HCT116 (cell line): ENCODE measurements at regions not wholly inside any gene's neighbourhood (a gene's known extent, or its start where the extent isn't known, plus 50 kb on each side); places are given as distances from the start of the nearest gene placed in this dataset.

Source experiments
- ATAC-seq: fragments of 200-7000 bp; cut with Tn5 transposase; 2 replicates; pipeline ENCODE4 v1.9.1; 2020; ENCODE audit warnings: mild to moderate bottlenecking, moderate library complexity
- BruUV-seq: library from RNA; stranded (reverse); fragments of 400-500 nt; replicated peaks from 2 replicates; lab custom pipeline; 2021; lab: Mats Ljungman, UMichigan
- CTCF ChIA-PET: fragments of 300-600 bp; sonication (Branson Sonifier 250); formaldehyde crosslinking; loops from one replicate; lab custom pipeline; 2021; ENCODE audit warnings: antibody characterized with exemption; lab: Charles Lee
- POLR2A ChIA-PET: fragments of 300-600, 350-600 bp; sonication (Branson Sonifier 250); formaldehyde crosslinking; loops from one replicate; lab custom pipeline; 2021; ENCODE audit warnings: antibody characterized with exemption; lab: Charles Lee
- RAD21 ChIA-PET, 2 experiments: fragments of 300-600 bp; sonication (Branson Sonifier 250); formaldehyde crosslinking; loops; one replicate each; lab custom pipeline; 2023; ENCODE audit warnings: low total read pairs in 2 of 2; ENCODE audit not compliant: uncharacterized antibody in 2 of 2, unreplicated experiment in 2 of 2, low non-redundant PET in 1 of 2; lab: Charles Lee
- DNase-seq: peaks from one replicate; pipeline ENCODE4 v3.0.0-alpha.2; 2010; ENCODE audit warnings: low read depth, low spot score
- H2AFZ ChIP-seq: fragments of 200-600 bp; shearing (Covaris generic), sonication (generic); 2 replicates; pipeline ENCODE4 v1.6.1; 2017; ENCODE audit warnings: low read depth, mixed run types, mixed read lengths, antibody characterized with exemption, low read length; ENCODE audit not compliant: poor library complexity, severe bottlenecking
- H3K27ac ChIP-seq: 2 replicates; pipeline ENCODE4 v1.5.1; 2012; ENCODE audit warnings: low read depth, low read length
- H3K27me3 ChIP-seq: fragments of 200-600 bp; sonication (generic); 2 replicates; pipeline ENCODE4 v1.6.1; 2016; ENCODE audit warnings: mixed run types, low read length, mixed read lengths; ENCODE audit not compliant: insufficient read depth
- H3K36me3 ChIP-seq, 2 experiments: fragments of 200-500 bp in 1 of 2; fragments of 200-600 bp in 1 of 2; sonication (Bioruptor generic) in 1 of 2; sonication (generic) in 1 of 2; 2 replicates each; pipeline versions ENCODE4 v1.5.1 to v1.6.1; 2014 to 2016; ENCODE audit warnings: low read length in 2 of 2, inconsistent platforms in 1 of 2, mixed read lengths in 1 of 2, mixed run types in 1 of 2; ENCODE audit not compliant: insufficient read depth in 2 of 2, control insufficient read depth in 1 of 2
- H3K4me1 ChIP-seq, 2 experiments: fragments of 200-600 bp in 1 of 2; sonication (generic) in 1 of 2; 2 replicates each; pipeline versions ENCODE4 v1.5.1 to v1.6.1; 2012 to 2017; ENCODE audit warnings: low read length in 2 of 2, inconsistent platforms in 1 of 2, mild to moderate bottlenecking in 1 of 2, mixed read lengths in 1 of 2, mixed run types in 1 of 2, moderate library complexity in 1 of 2; ENCODE audit not compliant: insufficient read depth in 2 of 2, control insufficient read depth in 1 of 2
- H3K4me2 ChIP-seq: fragments of 200-600 bp; sonication (generic); 2 replicates; pipeline ENCODE4 v1.6.1; 2017; ENCODE audit warnings: mixed run types, low read length, mixed read lengths
- H3K4me3 ChIP-seq, 2 experiments: fragments of 200-600 bp in 1 of 2; sonication (generic) in 1 of 2; replicated peaks in 1 of 2; 2 replicates each; pipeline ENCODE4 v1.5.1; 2011 to 2016; ENCODE audit warnings: low read length in 2 of 2, control low read depth in 1 of 2, low read depth in 1 of 2, mild to moderate bottlenecking in 1 of 2, mixed read lengths in 1 of 2, mixed run types in 1 of 2
- H3K79me2 ChIP-seq: fragments of 200-600 bp; sonication (generic); 2 replicates; pipeline ENCODE4 v1.6.1; 2017; ENCODE audit warnings: mild to moderate bottlenecking, mixed run types, low read length, moderate library complexity, mixed read lengths; ENCODE audit not compliant: insufficient read depth
- H3K9ac ChIP-seq: fragments of 200-600 bp; sonication (generic); 2 replicates; pipeline ENCODE4 v1.6.1; 2016; ENCODE audit warnings: low read length, mixed read lengths
- H3K9me2 ChIP-seq: fragments of 200-600 bp; sonication (generic), shearing (Covaris generic); 2 replicates; pipeline ENCODE4 v1.6.1; 2017; ENCODE audit warnings: mixed run types, mild to moderate bottlenecking, moderate library complexity; ENCODE audit not compliant: insufficient read depth
- H3K9me3 ChIP-seq, 2 experiments: fragments of 200-500 bp in 1 of 2; fragments of 200-600 bp in 1 of 2; sonication (Bioruptor generic) in 1 of 2; sonication (generic) in 1 of 2; 2 replicates each; pipeline ENCODE4 v1.6.1; 2014 to 2017; ENCODE audit warnings: low read length in 2 of 2, mixed read lengths in 2 of 2, inconsistent platforms in 1 of 2, low read depth in 1 of 2, mild to moderate bottlenecking in 1 of 2, mixed run types in 1 of 2, moderate library complexity in 1 of 2; ENCODE audit not compliant: control insufficient read depth in 1 of 2, insufficient read depth in 1 of 2
- H4K20me1 ChIP-seq: fragments of 200-600 bp; sonication (generic), shearing (Covaris generic); 2 replicates; pipeline ENCODE4 v1.6.1; 2017; ENCODE audit warnings: mixed run types, mild to moderate bottlenecking, moderate library complexity; ENCODE audit not compliant: insufficient read depth
- ATF3 ChIP-seq: IDR thresholded peaks from 2 replicates; pipeline ENCODE4 v1.6.1; 2012
- CEBPB ChIP-seq: IDR thresholded peaks from 2 replicates; pipeline ENCODE4 v1.6.1; 2012; ENCODE audit warnings: low read depth
- EGR1 ChIP-seq: IDR thresholded peaks from 2 replicates; pipeline ENCODE4 v1.6.1; 2012; ENCODE audit warnings: low read depth
- EZH2 ChIP-seq: fragments of 200-600 bp; sonication (generic); IDR thresholded peaks from 2 replicates; pipeline ENCODE4 v1.6.1; 2017; ENCODE audit warnings: antibody characterized with exemption, mixed run types
- EZH2phosphoT487 ChIP-seq: fragments of 200-600 bp; IDR thresholded peaks from 2 replicates; pipeline ENCODE4 v1.6.1; 2018; ENCODE audit warnings: antibody characterized with exemption, borderline replicate concordance
- JUND ChIP-seq: IDR thresholded peaks from 2 replicates; pipeline ENCODE4 v1.6.1; 2012
- POLR2A ChIP-seq: IDR thresholded peaks from 2 replicates; pipeline ENCODE4 v1.7.0; 2011; ENCODE audit warnings: borderline replicate concordance; ENCODE audit not compliant: insufficient read depth, insufficient read length; ENCODE audit errors: extremely low read depth
- POLR2AphosphoS5 ChIP-seq: IDR thresholded peaks from 2 replicates; pipeline ENCODE4 v1.6.1; 2011; ENCODE audit warnings: mild to moderate bottlenecking, low read depth, low read length, moderate library complexity
- RAD21 ChIP-seq: IDR thresholded peaks from 2 replicates; pipeline ENCODE4 v1.6.1; 2012; ENCODE audit warnings: low read depth, mild to moderate bottlenecking
- SIN3A ChIP-seq: IDR thresholded peaks from 2 replicates; pipeline ENCODE4 v1.6.1; 2012; ENCODE audit warnings: low read depth
- SP1 ChIP-seq: IDR thresholded peaks from 2 replicates; pipeline ENCODE4 v1.6.1; 2012; ENCODE audit warnings: low read depth
- SRF ChIP-seq: IDR thresholded peaks from 2 replicates; pipeline ENCODE4 v1.6.1; 2012; ENCODE audit warnings: low read depth
- TCF7L2 ChIP-seq: IDR thresholded peaks from 2 replicates; pipeline ENCODE4 v1.7.0; 2011; ENCODE audit warnings: borderline replicate concordance, inconsistent platforms; ENCODE audit not compliant: insufficient read depth, insufficient read length; ENCODE audit errors: extremely low read depth
- YY1 ChIP-seq: IDR thresholded peaks from 2 replicates; pipeline ENCODE4 v1.6.1; 2011; ENCODE audit warnings: low read length, low read depth, moderate library complexity, mild to moderate bottlenecking; ENCODE audit not compliant: insufficient replicate concordance; ENCODE audit errors: extremely low read depth
- ZFX ChIP-seq: fragments of 450-650 bp; IDR thresholded peaks from 2 replicates; pipeline ENCODE4 v1.6.1; 2017
- ZNF274 ChIP-seq: fragments of 200-500 bp; sonication (Bioruptor generic); IDR thresholded peaks from 2 replicates; pipeline ENCODE4 v1.6.1; 2014; ENCODE audit warnings: mild to moderate bottlenecking, low read depth, low read length, inconsistent platforms
- intact Hi-C: fragments of 100-400 bp; cut with micrococcal nuclease; formaldehyde crosslinking; loops from 2 replicates; pipeline ENCODE4 v1.10.0; 2022
- TF ChIP-seq, protein P1 (sequence below): IDR thresholded peaks from 2 replicates; pipeline ENCODE4 v1.6.1; 2011; ENCODE audit warnings: mild to moderate bottlenecking, low read length, moderate library complexity; ENCODE audit not compliant: insufficient replicate concordance; ENCODE audit errors: extremely low read depth

- ATAC-seq, result no peak
- CTCF ChIA-PET, result no interaction called here
These were observed 183.3 kb downstream of the SATB1 start for GRCh38 chr3:18241837-18242236.

More at GRCh38 chr3:18241837-18242236, 183.3 kb downstream of the SATB1 start:
- H3K4me3 ChIP-seq, result no peak overlapping the region
- no peak for TF ChIP-seq POLR2A
- TF ChIP-seq RAD21, result no peak
- TF ChIP-seq EZH2, result no peak
- TF ChIP-seq SIN3A, result no peak
- no peak for TF ChIP-seq EZH2phosphoT487
- TF ChIP-seq YY1, result no peak
- TF ChIP-seq SP1, result no peak
- TF ChIP-seq SRF, result no peak
- TF ChIP-seq, protein P1, sequence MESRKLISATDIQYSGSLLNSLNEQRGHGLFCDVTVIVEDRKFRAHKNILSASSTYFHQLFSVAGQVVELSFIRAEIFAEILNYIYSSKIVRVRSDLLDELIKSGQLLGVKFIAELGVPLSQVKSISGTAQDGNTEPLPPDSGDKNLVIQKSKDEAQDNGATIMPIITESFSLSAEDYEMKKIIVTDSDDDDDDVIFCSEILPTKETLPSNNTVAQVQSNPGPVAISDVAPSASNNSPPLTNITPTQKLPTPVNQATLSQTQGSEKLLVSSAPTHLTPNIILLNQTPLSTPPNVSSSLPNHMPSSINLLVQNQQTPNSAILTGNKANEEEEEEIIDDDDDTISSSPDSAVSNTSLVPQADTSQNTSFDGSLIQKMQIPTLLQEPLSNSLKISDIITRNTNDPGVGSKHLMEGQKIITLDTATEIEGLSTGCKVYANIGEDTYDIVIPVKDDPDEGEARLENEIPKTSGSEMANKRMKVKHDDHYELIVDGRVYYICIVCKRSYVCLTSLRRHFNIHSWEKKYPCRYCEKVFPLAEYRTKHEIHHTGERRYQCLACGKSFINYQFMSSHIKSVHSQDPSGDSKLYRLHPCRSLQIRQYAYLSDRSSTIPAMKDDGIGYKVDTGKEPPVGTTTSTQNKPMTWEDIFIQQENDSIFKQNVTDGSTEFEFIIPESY, result no peak
- no peak for TF ChIP-seq POLR2AphosphoS5
- no peak for TF ChIP-seq TCF7L2
- TF ChIP-seq EGR1, result no peak
- no peak for TF ChIP-seq JUND
- no peak for TF ChIP-seq CEBPB
- no peak for TF ChIP-seq ZFX
- TF ChIP-seq ZNF274, result no peak
- no peak for TF ChIP-seq ATF3
- no TSS peak for BruUV-seq
- H3K27me3 ChIP-seq, result no peaks in the 10 kb centered on the region
- ChIA-PET POLR2A (no interaction called here), RAD21 (no interaction called here)
- intact Hi-C loops, result no loop called here
- H2AFZ ChIP-seq, result no peak overlapping the region
- no peak for DNase-seq
- no peaks in the 10 kb centered on the region for H3K36me3 ChIP-seq
- H3K27ac ChIP-seq, result no peak overlapping the region
- H4K20me1 ChIP-seq, result no peaks in the 10 kb centered on the region
- no peak overlapping the region for H3K9ac ChIP-seq
- H3K9me2 ChIP-seq, result no peaks in the 10 kb centered on the region
- H3K4me2 ChIP-seq, result no peak overlapping the region
- no peaks in the 10 kb centered on the region for H3K9me3 ChIP-seq
- no peaks in the 10 kb centered on the region for H3K79me2 ChIP-seq
- H3K4me1 ChIP-seq, result peaks cover 0 to 12% of the 10 kb centered on the region in 2 experiments; a peak in 2 of 4 replicates
